ENCODE measurements at regions not wholly inside any gene's neighbourhood (a gene's known extent, or its start where the extent isn't known, plus 50 kb on each side); places are given as distances from the start of the nearest gene placed in this dataset.
"Not testable (repeated sequence)": the region's sequence is repeated elsewhere in the genome, so short reads cannot be mapped to it uniquely, and the experiment has no call there.

DNA sequence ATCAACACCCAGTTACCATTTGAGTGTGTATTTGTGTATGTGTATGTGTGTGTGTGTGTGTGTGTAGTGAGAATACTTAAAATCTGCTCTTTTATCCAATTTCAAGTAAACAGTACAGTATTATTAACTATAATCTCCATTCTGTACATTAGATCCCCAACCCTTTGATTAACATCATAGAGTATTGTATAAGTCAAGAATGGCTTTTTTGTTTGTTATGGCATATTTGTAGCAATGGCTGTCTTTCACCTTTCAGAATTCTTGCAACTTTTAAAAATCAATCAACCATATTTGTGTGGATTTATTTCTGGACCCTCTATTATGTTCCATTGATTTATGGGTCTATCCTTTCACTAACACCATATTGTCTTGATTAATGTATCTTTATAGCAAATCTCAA is 779.3 kb upstream of the MIR17HG start:
- in situ Hi-C loops (cut with HindIII; ENCODE audit: low sequenced_read_pairs), result no loop called here

DNA sequence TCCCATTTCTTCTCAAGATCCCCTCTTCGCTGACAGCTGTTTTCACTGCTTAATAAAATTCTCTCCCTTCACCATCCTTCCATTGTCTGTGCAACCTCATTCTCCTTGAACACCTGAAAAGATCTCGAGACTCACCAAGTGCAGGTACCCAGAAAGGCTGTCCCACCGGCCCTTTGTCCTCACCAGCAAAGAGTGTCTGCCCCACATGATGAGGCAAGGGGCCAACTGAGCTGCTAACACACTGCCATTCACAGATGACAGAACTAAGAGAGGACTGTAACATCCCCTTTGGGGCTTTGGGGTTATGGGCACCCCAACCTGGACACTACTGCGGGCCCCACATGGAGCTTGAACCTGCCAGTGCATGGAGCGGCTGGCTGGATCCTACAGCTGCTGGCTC is 771.4 kb upstream of the MIR17HG start:
- in situ Hi-C loops (cut with HindIII; ENCODE audit: low sequenced_read_pairs), result no loop called here

DNA sequence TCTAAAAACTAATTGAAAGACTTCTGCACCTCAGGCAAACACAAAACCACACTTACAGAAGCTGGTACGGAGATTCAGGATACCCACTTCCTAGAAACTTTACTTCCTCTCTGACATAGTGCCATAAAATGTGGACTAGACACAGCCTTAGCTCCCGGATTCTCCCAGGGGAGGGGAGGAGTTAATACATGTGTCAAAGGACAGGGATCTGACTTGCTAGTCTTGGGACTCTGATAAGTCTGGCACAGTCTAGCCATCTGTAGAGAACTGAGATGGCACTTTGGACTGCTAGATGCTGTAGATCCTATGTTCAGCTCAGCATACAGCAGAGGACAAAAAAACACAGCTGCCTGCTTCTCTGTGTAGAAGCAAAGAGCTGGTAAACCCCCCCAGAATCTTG is 769.8 kb upstream of the MIR17HG start:
- in situ Hi-C loops (cut with HindIII; ENCODE audit: low sequenced_read_pairs), result no loop called here

DNA sequence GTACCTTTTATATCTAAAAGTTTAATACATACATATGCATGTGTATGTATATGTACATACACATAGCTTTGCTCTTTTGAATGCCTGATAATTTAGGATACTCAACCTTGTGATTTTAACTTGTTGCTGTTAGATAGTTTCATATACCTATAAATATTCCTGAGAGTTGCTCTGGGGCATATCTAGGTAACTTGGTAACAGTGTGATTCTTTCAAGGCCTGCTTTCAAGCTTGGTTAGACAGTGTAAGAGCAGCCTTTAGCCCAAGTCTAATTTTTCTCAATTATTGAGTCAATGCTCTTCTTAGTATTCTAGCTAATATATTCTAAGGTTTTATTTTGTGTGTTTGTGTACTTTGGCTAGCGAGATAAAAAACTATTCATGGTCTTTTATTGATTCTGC is 762.1 kb upstream of the MIR17HG start:
- in situ Hi-C loops (cut with HindIII; ENCODE audit: low sequenced_read_pairs), result no loop called here

DNA sequence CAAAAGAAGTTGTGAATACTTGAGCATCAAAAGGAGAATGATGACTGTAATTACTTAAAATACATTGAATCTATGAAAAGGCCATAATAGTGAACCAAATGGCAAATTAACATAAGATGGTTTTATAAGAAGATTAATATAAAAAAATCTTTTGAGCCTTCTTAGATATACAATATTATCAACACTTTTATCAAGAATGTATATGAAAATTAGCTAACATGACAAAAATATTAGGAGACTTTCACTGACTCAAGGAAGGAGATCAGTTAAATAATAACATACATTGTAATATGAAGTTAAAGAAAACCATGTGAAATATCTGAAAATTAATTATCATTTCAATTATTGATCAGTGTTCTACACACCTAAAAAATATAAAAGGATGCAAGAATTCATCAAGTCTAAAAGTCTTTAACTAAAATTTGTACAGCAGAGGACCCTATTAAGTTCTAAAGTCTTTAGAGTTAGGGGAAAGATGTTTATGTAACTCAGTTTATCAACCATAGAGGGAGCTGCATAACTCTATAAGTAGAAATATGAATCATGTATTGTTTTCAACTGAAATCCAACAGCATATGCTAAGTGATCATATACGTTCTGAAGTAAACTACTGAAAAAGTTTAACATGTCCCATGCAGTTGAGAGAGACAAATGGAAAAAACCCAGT is 756.1 kb upstream of the MIR17HG start:
- in situ Hi-C loops (cut with HindIII; ENCODE audit: low sequenced_read_pairs), result no loop called here

DNA sequence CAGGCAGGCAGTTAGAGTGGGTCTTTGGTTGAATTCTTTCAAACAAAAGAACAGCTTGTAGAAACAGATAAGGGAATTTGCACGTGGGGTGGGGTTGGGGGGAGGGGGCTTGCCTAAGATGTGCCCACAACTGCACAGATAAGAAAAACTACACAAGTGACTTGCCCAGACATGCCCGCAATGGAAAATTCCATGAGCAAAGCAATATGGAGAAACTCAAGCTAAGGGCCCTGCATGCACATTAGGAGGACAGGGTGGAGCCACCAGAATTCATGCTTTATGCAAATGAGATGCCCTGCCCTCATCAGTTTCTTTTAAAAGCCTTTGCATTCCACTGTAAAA is 755.6 kb upstream of the MIR17HG start:
- in situ Hi-C loops (cut with HindIII; ENCODE audit: low sequenced_read_pairs), result no loop called here

DNA sequence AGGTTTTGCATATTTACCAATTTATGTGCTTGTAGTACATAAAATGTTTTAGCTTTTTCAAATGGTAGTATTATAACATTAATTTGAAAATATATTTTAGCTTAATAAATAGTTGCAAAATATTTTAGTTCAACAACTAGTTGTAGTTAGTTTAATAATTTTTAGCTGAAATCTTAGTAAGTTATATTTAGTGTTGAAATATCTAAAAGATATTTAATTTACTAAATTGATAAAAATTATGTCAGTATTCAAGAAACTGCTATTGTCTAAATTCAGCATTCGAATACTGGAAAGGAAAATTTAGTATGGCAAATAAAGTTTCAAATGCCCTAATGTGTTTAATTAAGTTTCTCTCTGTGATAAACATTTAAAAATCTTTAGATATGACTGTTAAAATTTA is 754.5 kb upstream of the MIR17HG start:
- in situ Hi-C loops (cut with HindIII; ENCODE audit: low sequenced_read_pairs), result no loop called here

DNA sequence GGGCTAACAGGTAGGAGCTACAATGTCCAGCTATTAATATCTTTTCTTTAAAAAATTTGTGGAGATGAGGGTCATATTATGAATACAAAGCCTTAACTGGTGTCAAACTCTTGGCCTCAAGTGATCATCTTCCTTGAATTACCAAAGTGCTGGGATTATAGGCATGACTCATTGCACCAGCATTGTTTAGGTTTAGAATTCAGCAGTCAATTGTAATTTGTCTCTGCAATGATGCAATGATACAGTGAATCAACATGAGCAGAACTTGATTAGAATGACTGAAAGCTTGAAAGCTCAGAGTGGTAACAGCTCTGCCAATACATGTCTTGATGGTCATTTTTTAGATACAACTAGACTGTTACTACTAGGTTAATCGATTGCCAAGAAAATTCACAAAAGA is 752.8 kb upstream of the MIR17HG start:
- in situ Hi-C loops (cut with HindIII; ENCODE audit: low sequenced_read_pairs), result no loop called here

DNA sequence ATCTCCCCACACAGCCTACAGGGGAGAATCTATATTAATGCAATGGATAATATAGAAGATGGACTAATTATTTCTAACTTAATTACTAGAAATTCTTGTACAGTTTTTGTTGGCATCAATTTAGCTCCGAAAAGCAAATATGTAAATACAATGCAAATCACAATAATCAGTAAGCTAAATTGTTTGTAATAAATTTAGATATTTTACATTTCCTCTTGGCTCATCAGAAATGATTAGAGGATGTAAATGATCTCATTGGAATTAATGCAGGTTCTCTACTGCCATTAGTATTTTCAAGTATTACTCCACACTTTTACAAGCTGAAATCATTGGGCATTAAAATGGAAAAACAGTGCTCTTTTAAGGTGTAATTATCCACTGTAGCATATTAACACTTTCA is 741.8 kb upstream of the MIR17HG start:
- in situ Hi-C loops (cut with HindIII; ENCODE audit: low sequenced_read_pairs), result no loop called here

DNA sequence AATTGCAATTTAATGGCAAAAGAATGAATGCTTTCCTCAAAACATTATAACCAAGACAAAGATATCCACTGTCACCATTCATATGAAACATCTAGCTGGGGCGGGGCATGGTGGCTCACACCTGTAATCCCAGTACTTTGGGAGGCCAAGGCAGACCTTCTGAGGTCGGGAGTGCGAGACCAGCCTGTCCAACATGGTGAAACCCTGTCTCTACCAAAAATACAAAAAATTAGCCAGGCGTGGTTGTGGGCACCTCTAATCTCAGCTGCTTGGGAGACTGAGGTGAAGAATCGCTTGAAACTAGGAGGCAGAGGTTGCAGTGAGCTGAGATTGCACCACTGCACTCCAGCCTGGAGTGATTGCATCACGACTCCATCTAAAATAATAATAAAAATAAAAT is 740.6 kb upstream of the MIR17HG start:
- in situ Hi-C loops (cut with HindIII; ENCODE audit: low sequenced_read_pairs), result not testable (repeated sequence)

DNA sequence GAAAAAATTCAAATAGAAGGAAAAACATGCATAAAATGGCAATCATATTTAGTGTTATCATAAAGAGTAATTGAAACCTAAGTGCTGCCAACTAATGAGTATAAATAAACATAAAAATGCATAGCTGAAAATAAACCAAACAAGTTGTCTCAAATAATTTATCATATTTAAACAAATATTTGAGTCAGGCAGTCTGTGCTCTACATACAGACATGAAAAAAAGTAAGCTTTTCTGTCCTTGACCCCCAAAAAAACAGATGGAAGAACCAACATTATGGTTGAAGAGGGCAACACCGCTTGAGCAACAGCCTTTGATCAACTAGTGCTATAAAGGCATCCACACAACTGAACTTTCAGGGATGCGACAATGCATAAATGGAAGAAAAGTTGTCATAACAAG is 735.1 kb upstream of the MIR17HG start:
- in situ Hi-C loops (cut with HindIII; ENCODE audit: low sequenced_read_pairs), result no loop called here

DNA sequence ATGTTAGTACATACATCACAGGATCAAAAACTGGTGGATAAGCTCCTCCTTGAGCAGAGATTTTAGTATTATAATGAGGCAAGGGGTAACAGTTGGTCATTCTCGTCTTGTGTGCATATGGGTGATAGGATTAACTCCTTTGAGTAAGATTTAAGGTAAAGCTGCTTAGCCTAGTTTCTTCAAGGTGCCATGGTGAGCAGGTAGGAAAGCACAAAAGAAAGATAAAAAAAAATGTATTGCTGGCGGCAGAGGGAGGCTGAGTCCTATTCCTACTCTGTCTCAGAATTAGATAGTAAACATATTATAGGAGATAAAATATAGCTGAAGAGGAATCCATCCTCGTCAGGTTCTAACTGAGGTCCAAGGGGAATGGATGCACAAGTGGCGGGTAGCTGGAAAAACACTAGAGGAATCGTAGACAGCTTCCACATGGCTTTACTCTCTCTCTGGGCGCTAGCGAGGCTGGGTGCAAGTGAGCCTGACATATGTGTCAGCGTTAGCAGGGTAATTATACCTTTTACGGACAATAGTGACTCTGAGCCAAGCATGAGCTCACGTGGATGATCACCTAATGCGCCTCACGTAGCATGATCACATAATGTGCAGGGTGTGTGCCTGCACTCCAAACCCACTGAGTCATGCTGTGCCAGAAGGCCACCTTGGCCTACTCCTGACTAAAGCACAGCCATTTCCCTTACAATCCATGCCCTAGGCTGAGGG is 734.3 kb upstream of the MIR17HG start:
- in situ Hi-C loops (cut with HindIII; ENCODE audit: low sequenced_read_pairs), result no loop called here

DNA sequence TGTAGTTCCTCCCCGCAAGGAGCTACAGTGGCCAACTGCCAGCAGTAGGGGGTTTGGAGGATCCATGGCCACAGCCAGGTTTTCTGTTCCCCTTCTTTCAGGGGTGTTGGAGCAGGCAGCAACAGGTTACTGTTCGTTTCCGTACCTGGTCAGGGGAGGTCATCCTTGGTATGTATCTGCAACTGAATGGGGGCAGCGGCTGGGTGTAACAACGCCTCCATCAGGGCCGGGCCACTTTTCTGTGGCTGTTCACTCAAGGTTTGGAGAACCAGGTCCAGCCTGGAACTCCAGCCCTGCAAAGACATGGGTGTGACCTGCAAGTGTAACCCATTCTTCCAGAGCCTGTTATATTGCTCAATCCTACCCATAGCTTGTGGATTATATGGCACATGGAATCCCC is 732.3 kb upstream of the MIR17HG start:
- in situ Hi-C loops (cut with HindIII; ENCODE audit: low sequenced_read_pairs), result no loop called here

DNA sequence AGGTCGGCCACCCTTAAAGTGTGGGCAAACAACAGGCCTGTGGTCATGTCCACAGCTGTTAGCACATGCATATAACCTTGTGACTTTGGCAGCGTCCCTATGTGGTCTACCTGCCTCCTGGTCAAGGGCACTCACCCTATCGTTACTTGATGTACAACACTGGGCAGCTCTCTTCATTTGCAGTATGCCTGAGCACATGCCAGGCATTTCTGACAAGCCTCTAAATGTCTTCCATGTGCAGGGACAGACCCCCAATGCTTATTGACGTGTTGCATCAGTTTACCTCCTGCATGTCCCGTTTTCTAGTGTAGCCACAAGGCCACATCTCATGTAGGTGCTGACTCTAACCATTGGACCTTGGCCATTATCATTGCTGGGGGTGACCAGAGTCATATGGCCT is 731.7 kb upstream of the MIR17HG start:
- in situ Hi-C loops (cut with HindIII; ENCODE audit: low sequenced_read_pairs), result no loop called here

DNA sequence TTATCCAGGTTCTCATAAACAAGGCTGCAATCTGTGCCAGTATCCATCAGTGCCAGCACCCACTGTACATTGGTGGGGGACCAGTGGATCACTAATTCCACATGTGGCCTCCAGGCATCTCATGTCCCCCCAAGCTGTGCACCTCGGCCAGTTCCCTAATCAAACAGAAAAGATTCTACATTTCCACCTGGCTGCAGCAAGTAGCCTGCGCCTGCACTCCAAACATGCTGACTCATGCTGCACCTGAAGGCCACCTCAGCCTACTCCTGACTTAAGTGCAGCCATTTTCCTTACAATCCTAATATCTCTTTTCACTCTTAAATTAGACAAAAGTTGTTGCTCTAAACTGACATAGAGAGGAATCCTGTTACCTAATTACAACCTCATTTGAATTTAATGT is 729.4 kb upstream of the MIR17HG start:
- in situ Hi-C loops (cut with HindIII; ENCODE audit: low sequenced_read_pairs), result no loop called here

DNA sequence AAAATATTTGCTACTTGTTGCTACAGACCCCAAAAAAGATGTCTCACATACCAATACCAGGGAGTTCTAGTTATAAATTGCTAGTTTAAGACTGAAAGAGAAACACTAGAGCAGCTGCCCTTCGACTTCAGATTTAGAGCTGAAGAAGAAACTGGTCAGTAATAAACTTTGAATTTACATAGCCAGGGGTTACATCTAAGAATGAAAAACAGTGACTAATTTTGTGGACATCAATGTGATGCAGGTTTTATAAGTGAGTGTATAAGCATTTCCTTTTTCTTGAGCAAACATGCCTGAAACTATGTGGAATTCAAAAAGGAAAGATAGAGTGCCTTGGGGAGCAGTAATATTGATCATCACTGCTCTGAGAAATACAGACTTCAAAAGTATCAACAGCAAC is 724.9 kb upstream of the MIR17HG start:
- in situ Hi-C loops (cut with HindIII; ENCODE audit: low sequenced_read_pairs), result no loop called here

DNA sequence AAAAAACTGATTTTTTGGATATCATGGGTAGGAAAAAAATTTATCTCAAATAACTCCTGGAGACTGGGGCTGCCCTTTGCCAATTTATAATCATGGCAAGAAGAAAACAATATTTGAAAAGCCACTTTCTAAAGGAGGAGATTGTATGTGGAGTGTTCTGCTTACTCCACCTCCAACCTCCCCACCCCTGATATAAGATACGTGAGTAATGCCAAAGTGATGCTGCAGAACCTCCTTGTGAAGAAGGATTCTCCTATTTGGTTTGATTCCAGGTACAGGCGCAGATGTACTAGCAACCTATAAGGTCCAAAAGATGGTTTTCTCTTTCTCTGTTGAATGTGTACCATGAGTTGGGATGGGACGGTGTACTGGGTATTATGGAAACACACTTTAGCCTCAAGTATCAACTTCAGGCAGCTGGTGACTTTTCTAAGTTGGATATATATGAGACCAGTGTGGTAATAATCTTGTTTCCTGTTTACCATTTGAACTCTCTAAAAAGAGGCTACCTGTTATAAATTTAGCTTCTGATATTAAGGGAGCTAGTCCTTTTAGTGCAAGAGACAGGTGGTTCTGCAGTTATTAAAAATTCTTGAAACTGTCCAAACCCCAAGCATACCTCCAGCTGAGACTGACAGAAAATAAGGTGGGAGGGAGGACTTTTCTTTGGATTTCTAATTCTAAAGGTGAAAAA is 724.0 kb upstream of the MIR17HG start:
- in situ Hi-C loops (cut with HindIII; ENCODE audit: low sequenced_read_pairs), result no loop called here

DNA sequence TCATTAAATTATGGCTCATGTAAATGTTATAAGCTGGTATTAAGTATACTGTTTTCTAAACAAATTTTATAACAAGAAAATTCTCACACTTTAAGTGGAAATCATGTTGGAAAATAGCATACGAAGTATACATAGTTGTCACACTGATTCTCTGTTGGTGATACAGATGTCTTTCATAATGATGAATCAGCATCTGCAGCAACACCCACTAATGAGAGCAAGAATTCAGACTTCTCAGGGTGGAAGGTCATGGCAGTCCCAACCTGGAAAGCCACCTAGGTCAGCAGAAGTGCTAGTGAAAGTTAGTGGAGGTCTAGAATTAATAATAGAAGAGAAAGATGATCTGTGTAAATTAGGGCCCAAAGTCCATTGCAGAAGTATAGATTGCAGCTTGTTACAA is 719.7 kb upstream of the MIR17HG start:
- in situ Hi-C loops (cut with HindIII; ENCODE audit: low sequenced_read_pairs), result no loop called here

DNA sequence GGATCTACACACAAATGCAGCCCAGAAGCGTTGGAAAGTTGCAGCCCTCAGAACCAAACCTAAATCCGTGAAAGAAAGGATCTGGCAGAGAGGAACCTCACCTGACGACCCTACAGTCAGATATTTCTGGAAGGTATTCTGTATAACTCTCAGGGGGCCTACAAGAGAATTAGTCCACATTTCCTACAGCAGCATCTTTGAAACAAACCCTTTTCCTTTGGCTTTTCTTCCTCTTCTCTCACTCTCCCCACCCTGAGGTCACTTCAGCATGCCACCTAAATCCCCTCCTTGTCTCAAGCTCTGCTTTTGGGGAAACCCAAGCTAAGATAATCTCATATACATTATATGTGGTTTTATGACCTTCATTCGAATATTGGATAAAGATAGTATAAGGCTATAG is 719.0 kb upstream of the MIR17HG start:
- in situ Hi-C loops (cut with HindIII; ENCODE audit: low sequenced_read_pairs), result no loop called here

DNA sequence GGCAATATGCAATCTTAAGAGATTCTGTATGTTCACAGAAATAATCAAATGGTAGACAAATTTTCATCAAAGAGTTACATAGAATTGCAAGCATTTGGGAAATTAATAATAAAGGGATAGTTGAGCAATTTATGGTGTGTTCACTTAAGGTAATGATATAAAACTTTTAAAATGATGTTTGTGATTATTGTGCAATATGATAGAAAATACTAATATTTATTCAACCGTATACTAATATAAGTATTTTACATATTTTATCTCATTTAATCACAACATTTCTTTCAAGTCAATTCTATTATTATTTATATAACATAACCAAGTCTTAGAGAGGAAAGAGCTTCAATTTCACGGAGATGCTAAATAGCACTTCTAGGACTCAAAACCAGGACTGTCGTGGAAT is 716.8 kb upstream of the MIR17HG start:
- in situ Hi-C loops (cut with HindIII; ENCODE audit: low sequenced_read_pairs), result no loop called here

DNA sequence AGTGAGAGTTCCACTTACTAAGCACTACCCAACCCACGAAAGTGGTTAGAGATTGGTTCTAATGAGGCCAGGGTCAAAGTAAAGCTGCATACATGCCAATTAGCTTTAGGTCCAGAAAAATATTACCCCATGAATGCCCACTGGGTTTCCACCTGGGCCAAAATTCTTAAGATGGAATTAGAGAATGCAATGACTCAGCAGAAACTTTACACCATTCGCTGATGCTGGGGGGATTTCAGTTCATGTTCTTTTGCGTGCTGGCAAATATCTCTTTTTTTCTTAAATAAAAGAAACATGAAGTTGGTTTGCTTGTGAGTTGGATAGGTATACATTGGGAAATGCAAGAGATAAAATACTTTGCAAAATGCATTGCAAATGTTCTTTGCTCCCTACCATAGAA is 715.3 kb upstream of the MIR17HG start:
- in situ Hi-C loops (cut with HindIII; ENCODE audit: low sequenced_read_pairs), result no loop called here

DNA sequence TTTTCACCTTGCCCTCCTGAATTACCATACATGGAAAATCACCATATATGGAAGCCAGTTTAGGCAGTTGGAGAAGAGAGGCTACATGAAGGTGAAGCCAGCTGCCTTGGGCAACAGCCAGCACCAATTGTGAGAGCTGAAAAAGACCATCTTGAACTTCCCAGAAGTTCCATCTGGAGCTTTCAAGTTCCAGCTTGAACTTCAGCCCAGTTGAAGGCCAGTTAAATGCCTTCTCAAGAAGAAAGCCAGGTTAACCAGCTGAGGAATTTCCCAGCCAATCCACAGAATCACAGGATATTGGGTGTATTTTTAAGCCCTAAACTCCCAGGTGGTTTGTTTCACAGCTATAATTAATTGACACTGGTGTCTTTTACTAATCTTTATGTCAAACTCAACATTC is 713.6 kb upstream of the MIR17HG start:
- in situ Hi-C loops (cut with HindIII; ENCODE audit: low sequenced_read_pairs), result no loop called here
